ENCODE measurements at regions not wholly inside any gene's neighbourhood (a gene's known extent, or its start where the extent isn't known, plus 50 kb on each side); places are given as distances from the start of the nearest gene placed in this dataset.

GRCh38 chr16:88131256-88131655, 180.0 kb downstream of the BANP start:
- no peaks in the 10 kb centered on the region for H3K27me3 ChIP-seq (ENCODE audit: insufficient read depth, low read length, poor library complexity)
- no peak for ATAC-seq (ENCODE audit: insufficient read depth, low read depth)

GRCh38 chr16:88131966-88132365, 180.7 kb downstream of the BANP start:
- TF ChIP-seq CTCF (IDR thresholded peaks at IDR 0.05; ENCODE audit: borderline replicate concordance, extremely low read depth, low read length, poor library complexity, severe bottlenecking), result no peak
- TF ChIP-seq EZH2 (IDR thresholded peaks at IDR 0.05; ENCODE audit: borderline replicate concordance, low read depth, low read length, severe bottlenecking), result no peak
- no peaks in the 10 kb centered on the region for H3K36me3 ChIP-seq (ENCODE audit: insufficient read depth, low read length)
- no peak overlapping the region for H2AFZ ChIP-seq (ENCODE audit: low read depth, low read length)
- H3K79me2 ChIP-seq (ENCODE audit: insufficient read depth, low read length), result no peaks in the 10 kb centered on the region
- H3K4me2 ChIP-seq (ENCODE audit: insufficient read depth, low read length), result no peak overlapping the region
- H3K4me1 ChIP-seq (ENCODE audit: insufficient read depth, low read length), result no peaks in the 10 kb centered on the region
- DNase-seq (no peak), ATAC-seq (ENCODE audit: insufficient read depth, low read depth) (no peak)
- no peak overlapping the region for H3K9ac ChIP-seq (ENCODE audit: low read depth, low read length)
- H3K27me3 ChIP-seq (ENCODE audit: insufficient read depth, low read length, poor library complexity), result no peaks in the 10 kb centered on the region
- no peak overlapping the region for H3K4me3 ChIP-seq (ENCODE audit: low read depth in 1 of 2, low read length in 2 of 2)
- no peak overlapping the region for H3K27ac ChIP-seq (ENCODE audit: low read length)
- H3K9me3 ChIP-seq (ENCODE audit: insufficient read depth, low read length, severe bottlenecking), result no peaks in the 10 kb centered on the region
- no peaks in the 10 kb centered on the region; the same call in 1 of the 2 replicates for H4K20me1 ChIP-seq (ENCODE audit: insufficient read depth, low read length)

More at GRCh38 chr16:88131256-88131655, 180.0 kb downstream of the BANP start:
- H3K9me3 ChIP-seq (ENCODE audit: insufficient read depth, low read length, severe bottlenecking), result no peaks in the 10 kb centered on the region
- no peak overlapping the region for H3K4me2 ChIP-seq (ENCODE audit: insufficient read depth, low read length)
- H2AFZ ChIP-seq (ENCODE audit: low read depth, low read length), result no peak overlapping the region
- H3K9ac ChIP-seq (ENCODE audit: low read depth, low read length), result no peak overlapping the region
- H3K4me1 ChIP-seq (ENCODE audit: insufficient read depth, low read length), result no peaks in the 10 kb centered on the region
- no peak for DNase-seq
- no peak overlapping the region for H3K4me3 ChIP-seq (ENCODE audit: low read depth in 1 of 2, low read length in 2 of 2)
- H3K36me3 ChIP-seq (ENCODE audit: insufficient read depth, low read length), result no peaks in the 10 kb centered on the region
- H3K27ac ChIP-seq (ENCODE audit: low read length), result no peak overlapping the region
- TF ChIP-seq EZH2 (IDR thresholded peaks at IDR 0.05; ENCODE audit: borderline replicate concordance, low read depth, low read length, severe bottlenecking), result no peak
- no peak for TF ChIP-seq CTCF (IDR thresholded peaks at IDR 0.05; ENCODE audit: borderline replicate concordance, extremely low read depth, low read length, poor library complexity, severe bottlenecking)
- H4K20me1 ChIP-seq (ENCODE audit: insufficient read depth, low read length), result no peaks in the 10 kb centered on the region; the same call in 1 of the 2 replicates
- no peaks in the 10 kb centered on the region for H3K79me2 ChIP-seq (ENCODE audit: insufficient read depth, low read length)

- Histone ChIP-seq H3K36me3 (ENCODE audit: insufficient read depth, low read length) (no peaks in the 10 kb centered on the region), H3K4me2 (ENCODE audit: insufficient read depth, low read length) (no peak overlapping the region), H3K9ac (ENCODE audit: low read depth, low read length) (no peak overlapping the region), H3K9me3 (ENCODE audit: insufficient read depth, low read length, severe bottlenecking) (no peaks in the 10 kb centered on the region), H3K4me3 (ENCODE audit: low read depth in 1 of 2, low read length in 2 of 2) (no peak overlapping the region), H3K4me1 (ENCODE audit: insufficient read depth, low read length) (no peaks in the 10 kb centered on the region), H3K27me3 (ENCODE audit: insufficient read depth, low read length, poor library complexity) (no peaks in the 10 kb centered on the region), H4K20me1 (ENCODE audit: insufficient read depth, low read length) (no peaks in the 10 kb centered on the region; the same call in 1 of the 2 replicates), H3K27ac (ENCODE audit: low read length) (no peak overlapping the region), H2AFZ (ENCODE audit: low read depth, low read length) (no peak overlapping the region), H3K79me2 (ENCODE audit: insufficient read depth, low read length) (no peaks in the 10 kb centered on the region)
- ATAC-seq (ENCODE audit: insufficient read depth, low read depth) (no peak), DNase-seq (no peak)
- TF ChIP-seq EZH2 (IDR thresholded peaks at IDR 0.05; ENCODE audit: borderline replicate concordance, low read depth, low read length, severe bottlenecking) (no peak), CTCF (IDR thresholded peaks at IDR 0.05; ENCODE audit: borderline replicate concordance, extremely low read depth, low read length, poor library complexity, severe bottlenecking) (no peak)
Observed at GRCh38 chr16:88132836-88133506, 181.7 kb downstream of the BANP start.
